DMS 273 (cell line): ENCODE measurements at regions not wholly inside any gene's neighbourhood (a gene's known extent, or its start where the extent isn't known, plus 50 kb on each side); places are given as distances from the start of the nearest gene placed in this dataset.
"Not testable (repeated sequence)": the region's sequence is repeated elsewhere in the genome, so short reads cannot be mapped to it uniquely, and the experiment has no call there.

Source experiments
- DNase-seq: peaks from one replicate; lab custom pipeline; 2025; ENCODE audit not compliant: unreplicated experiment; lab: John Stamatoyannopoulos, UW

DNA sequence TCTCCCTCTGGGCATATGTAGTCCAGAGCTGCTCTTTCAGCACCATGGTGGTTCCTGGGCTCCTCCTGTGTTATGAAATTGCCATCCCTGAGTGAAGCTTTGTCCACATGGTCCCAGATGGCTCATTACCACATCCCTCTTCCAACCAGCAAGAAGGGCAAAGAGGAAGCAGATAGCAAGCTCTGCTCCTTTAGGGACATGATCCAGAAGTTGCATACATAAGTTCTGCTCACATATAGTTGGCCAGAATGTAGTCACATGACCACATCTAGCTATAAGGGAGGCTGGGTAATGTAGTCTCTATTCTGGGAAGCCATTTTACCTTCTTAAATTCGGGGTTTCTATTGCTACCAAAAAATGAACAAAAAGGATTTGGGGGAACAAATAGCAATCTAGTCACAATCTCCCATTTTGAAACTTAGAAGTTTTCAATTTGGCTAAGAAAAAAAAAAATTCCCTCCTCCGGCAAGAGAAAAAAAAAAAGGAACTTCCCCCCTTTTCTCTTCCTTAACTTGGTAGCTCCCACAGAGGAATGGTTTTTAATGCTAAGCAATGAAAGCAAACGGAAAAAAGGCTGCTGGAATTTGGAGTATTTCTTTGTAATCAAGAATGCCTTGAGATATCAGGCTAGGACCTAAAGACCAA, 88.2 kb upstream of the USP9X start:
- peak; percentile 94 for DNase-seq

DNA sequence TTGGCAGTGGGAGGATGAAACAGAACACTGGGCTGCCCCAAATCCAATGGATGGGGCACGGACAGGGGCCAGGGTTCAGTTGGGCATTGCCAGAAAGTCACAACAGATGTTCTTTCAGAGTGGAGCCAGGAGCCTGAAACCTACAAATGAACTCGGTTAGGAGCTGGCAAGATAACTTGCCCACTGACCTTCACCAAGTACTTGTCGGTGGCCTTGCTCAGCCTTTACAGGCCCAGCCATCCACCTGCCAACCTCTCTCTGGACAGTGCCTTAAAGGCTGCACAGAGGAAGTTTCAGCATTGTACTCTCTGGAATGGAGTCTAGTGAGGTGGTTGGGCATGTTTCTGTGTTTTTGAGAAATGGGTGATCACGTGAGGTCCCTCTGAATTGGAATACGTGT, 87.1 kb upstream of the USP9X start:
- DNase-seq = peak; percentile 54

DNA sequence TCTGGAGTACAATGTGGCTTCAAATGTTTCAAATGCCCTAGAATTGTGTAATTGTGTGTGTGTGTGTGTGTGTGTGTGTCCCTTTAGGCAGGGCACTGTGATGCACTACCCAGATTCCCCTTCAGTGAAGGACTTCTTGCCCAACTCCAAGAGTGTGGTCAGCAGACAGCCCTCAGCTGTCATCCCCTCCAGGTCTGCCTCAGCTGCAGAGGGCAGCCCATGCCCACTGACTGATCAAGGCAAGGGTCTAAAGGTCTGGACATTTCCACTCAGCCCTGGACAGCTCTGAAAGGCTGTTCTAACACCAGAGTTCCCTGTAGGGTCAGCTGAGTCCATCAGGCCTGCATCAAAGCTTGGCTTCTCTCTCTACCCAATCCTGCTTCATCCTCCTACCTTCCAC, 83.9 kb upstream of the USP9X start:
- no peak for DNase-seq

DNA sequence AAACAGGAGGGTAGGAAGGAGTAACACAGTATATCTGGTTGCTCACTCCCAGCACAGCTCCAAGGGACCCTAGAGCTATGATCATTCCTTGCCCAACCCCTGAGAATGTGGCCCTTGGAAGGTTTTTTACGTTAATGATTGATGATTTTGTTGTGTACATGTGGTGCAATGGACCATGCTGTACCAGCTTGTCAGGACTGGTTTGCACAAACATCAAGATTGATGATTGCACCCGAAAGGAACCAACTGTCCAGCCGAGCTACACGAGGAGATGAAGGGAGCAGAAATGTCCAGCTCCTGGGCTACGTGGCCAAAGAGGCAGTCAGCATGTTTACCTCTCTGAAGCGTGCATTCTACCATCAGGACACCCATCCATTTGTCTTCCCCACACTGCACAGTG, 83.2 kb upstream of the USP9X start:
- DNase-seq = no peak

DNA sequence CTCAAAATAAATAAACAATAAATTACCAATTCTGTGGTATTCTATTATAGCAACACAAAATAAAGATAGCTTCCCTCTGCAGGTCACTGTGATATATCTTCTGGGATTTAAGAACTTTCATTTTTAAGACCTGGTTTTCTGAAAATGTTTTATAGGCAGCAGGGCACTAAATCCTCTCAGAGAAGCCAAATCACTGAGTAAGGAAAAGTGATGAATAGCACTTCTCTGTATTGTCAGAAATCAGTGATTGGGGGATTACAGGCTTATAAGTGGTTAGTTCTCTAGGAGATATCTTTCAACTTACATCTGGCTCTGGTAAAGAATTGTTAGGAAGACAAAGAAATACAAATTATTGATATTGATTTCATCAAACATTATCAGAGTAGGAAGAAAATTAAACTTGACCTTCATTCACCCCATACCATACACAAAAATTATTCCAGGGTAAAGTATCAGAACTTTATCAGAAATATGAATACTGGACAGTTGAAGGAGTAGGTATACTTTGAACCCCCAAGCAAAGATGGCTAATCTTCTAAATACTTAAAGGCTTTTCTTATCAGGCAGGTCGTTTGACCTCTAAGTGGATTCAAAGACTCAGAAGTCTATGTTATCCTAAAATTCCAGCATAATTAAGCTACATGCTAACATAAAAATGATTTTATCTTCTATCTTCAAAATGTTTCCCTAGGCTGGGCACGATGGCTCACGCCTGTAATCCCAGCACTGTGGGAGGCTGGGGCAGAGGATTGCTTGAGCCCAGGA, 81.6 kb upstream of the USP9X start:
- DNase-seq = no peak

DNA sequence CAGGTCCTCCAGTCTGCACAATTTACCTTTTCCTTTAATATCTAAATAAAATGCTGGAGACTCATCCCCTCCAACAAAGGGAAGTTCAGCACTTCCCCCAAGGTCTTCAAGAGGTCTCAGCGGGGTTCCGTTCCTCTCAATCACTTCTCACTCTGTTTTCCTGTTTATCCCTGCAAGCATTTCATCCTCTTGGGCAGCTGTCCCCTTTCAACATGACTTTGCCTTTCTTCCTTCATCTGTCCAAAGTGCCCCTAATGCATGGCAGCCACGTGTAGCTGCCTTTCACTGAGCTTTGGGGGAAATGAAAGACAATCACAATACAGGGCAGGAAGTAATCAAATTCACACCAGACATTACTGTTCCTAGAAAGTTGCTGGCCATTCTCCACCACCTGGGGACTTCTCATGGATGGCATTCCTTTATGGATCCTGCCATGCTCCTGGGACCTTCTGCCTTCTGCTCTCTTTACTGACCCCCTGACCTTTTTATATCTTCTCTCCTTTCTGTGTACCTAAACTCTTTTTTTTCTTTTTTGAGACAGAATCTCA, 79.7 kb upstream of the USP9X start:
- no peak for DNase-seq

GRCh38 chrX:41009850-41010846, 75.1 kb upstream of the USP9X start:
- DNase-seq = peak; percentile 84

GRCh38 chrX:41014776-41015360, 70.4 kb upstream of the USP9X start:
- DNase-seq = no peak

- not testable (repeated sequence) for DNase-seq
Observed at GRCh38 chrX:41017785-41018184, 67.5 kb upstream of the USP9X start.

- DNase-seq = not testable (repeated sequence)
Observed at GRCh38 chrX:41018391-41019040, 66.7 kb upstream of the USP9X start.

- no peak for DNase-seq
Observed at GRCh38 chrX:41019041-41019392, 66.2 kb upstream of the USP9X start.

DNA sequence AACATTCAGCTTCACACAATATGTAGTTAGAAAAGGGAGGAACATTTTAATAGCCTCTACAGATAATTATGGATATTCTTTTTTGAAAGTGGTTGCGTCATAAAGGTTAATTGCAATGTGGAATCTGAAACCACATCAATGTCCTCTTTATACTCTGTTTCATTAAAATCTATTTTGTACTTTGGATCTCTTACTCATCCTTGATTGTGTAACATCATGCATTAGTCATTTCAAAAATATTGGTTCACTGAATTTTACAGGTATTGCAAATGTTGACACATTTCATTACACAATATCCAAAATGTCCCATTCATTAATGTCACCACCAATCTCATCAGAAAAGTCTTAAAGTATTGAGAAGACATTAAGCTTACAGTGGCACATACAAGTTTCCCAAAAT, 62.7 kb upstream of the USP9X start:
- DNase-seq = no peak

- DNase-seq = no peak
Observed at GRCh38 chrX:41023098-41023497, 62.1 kb upstream of the USP9X start.

DNA sequence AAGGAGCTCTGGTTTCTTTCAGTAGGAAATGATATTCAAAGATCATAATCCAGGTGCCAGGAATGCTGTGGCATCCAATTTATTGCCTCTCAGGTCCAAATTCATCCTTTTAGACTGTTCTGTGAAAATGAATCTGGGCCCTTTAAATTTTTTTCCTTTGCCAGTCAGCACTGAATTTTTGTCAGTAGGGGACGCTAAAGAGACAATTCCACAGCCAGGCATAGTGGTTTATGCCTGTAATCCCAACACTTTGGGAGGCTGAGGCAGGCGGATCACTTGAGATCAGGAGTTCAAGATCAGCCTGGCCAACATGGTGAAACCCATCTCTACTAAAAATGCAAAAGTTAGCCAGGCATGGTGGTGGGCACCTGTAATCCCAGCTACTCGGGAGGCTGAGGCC, 60.9 kb upstream of the USP9X start:
- DNase-seq = not testable (repeated sequence)

- no peak for DNase-seq
Observed at GRCh38 chrX:41024755-41025154, 60.5 kb upstream of the USP9X start.

DNA sequence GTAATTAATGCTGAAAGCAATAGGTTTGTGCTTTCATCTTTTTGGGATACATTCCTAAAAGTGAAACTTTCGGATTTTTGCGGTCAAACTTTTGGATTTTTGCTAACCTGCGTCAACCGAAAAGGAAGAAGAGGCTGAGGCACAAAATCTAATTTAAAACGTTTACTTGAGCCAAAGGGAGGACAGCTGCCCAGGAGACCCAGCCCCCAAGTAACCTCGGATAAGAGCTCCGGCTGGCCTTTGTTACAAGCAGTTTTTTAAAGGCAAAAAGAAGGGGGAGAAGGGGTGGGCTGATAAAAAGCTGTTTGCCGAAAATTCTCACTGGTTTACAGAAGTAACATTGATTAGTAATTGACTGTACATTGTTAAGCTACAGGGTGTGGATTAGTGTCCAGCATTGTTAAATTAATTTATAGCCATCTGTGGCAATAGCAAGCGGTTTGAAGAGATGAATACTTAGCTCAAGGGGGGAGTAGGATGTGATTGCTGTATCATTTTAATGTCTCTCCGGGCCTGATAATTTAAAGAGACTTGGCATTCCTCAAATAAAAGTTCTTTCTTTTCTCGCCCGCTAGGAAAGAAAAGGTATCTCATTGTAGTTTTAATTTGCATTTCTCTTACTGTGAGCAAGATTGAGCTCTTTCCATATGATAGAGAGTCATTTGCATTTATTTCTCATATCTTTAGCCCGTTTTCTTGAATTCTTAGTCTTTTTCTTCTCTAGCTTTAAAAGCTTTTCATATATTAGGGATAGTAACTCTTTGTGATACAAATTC, 59.1 kb upstream of the USP9X start:
- no peak for DNase-seq

- DNase-seq = peak; percentile 29
Observed at GRCh38 chrX:41026702-41027078, 58.6 kb upstream of the USP9X start.

DNA sequence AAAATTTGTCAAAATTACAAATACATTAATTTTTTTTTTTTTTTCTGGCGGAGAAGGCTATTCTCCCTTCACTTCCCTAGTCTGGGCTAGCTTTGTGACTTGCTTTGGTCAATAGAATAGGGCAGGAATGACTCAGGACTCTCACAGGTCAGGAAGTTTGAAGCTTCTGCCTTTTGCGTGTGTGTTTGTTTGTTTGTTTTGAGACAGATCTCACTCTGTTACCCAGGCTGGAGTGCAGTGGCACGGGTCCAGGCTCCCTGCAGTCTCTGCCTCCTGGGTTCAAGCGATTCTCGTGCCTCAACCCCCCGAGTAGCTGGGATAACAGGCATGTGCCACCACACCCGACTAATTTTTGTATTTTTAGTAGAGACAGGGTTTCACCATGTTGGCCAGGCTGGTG, 55.9 kb upstream of the USP9X start:
- DNase-seq = no peak

DNA sequence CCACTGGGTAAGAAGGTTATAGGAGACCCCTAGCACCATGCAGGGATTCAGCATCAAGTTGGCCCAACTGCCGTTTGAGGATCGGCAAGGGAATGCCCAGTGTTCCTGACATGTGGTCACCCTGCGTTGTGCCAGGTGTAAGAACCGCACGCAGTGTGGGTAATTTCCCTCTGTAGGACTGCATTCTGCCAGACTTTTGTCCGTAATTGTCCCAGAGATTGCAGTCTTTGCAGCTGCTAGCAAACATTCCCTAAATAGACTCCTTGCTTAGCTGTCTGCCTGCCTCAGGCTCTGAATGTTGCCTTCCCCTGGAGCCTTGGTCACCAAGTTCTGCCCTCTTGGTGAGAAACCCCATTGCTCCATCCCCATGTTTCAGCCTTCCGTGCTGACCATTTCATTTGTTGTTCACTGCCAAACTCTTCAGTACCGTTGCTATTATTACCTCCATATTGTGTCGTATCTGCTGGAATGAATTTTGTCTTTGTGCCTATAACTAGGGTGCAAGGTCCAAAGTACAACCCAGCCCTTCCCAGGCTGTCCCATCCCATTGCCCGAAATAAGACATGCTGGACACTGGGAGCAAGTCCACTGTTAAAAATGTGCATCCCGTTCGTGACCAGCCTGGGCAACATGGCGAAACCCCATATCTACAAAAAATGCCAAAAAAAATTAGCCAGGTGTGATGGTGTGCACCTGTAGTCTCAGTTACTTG, 53.8 kb upstream of the USP9X start:
- no peak for DNase-seq
